Fibroblast of upper back skin (primary cell): ENCODE measurements at regions not wholly inside any gene's neighbourhood (a gene's known extent, or its start where the extent isn't known, plus 50 kb on each side); places are given as distances from the start of the nearest gene placed in this dataset.
A peak's percentile ranks its signal among the peaks of the same experiment; 100 is the strongest.

ENCODE experiments used
- DNase-seq: peaks from one replicate; pipeline ENCODE4 v3.0.0-alpha.2; 2013

DNA sequence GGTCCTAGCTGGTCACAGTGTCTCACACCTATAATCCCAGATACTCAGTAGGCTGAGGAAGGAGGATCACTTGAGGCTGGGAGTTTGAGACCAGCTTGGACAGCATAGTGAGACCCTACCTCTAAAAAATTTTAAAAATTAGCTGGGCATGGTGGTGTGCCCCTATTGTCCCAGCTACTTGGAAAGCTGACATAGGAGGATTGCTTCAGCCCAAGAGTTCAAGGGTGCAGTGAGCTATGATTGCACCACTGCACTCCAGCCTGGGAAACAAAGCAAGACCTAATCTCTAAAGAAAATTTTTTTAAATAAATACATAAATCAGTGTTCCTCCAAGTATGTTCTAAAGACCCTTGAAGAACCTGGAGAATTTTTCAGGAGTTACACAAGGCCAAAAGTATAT is 50.6 kb upstream of the GNAO1 start:
- DNase-seq: no peak

DNA sequence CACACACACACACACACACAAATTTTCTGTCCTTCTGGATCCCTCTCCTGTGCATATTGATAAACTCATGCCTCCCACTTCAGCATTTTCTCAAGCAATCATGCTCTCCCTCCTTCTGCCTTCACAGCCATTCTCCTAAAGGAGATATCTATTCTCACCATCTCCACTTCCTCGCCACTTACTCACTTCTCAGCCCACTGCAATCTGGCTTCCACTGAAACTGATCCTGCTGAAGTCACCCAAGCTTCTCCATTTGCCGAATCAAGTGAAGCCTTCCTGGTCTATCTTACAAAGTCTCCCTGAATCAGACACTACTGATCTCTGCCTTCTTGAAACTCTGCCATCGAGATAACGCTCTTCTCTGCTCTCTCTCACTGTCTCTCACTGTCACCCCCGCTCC is 54.0 kb upstream of the GNAO1 start:
- DNase-seq: no peak

DNA sequence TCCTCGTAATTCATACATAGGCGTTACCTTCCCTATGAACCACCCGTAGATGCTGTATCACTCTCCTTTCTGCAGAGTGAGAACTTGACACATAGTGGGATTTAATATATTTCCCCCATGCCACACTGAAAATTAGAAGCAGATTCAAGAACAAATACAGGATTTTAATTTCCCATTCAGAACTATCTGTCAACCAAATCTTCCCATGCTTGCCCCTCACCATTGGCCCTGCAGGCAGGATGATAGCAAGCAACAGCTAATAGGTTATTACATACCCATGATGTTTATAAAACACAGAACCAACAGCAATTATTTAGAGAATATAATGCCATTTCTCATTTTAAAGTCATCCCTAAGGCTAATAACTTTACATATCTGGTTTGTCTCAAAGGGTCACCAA is 55.0 kb upstream of the GNAO1 start:
- no peak for DNase-seq

DNA sequence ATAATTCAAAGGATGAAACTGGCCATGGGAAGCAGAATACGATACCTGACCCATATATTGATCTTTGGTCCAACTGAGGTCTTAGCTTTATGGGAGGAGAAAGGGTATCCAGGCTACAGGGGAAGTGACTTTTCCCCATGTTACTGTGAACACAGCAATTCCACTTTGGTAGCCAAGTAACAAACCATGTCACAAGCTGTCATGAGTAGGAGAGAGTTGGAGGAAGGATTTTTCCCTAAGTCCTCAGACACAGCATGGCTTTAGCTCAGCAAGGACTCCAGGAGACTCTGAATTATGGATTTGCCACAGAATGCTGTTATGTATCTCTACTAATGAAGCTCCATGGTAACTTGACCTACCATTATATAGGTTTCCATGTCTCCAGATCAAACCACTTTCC is 56.5 kb upstream of the GNAO1 start:
- DNase-seq: no peak

DNA sequence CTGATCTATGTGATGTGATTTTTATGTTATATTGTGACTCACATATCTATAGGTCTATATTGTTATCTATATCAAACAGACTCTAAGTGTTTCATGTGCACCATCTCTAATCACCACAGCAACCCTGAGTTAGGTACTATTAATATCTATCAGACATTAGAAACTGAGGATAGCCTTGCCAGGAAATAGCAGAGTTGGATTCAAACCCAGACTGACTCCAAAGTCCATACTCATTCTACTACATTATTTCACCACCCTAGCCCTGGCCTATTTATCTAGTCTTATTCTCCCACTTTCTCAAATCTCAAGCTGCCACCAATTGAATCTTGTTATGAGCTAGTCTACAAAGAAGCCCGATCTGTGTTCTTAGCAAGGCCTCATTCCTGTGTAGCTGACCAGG is 65.4 kb upstream of the GNAO1 start:
- DNase-seq: no peak

DNA sequence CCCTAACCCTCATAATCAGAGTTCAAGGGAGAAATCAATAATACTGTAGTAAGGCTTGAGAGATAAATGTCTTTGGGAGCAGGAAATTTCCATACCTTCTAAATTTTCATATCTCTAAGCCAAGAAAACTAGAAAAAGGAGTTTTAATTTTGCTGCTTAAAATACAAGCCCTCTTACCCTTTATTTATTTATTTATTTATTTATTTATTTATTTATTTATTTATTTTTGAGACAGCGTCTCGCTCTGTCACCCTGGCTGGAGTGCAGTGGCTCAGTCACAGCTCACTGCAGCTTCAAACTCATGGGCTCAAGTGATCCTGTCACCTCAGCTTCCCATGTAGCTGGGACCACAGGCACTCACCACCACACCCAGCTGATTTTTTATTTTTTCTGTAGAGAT is 69.0 kb upstream of the GNAO1 start:
- DNase-seq: no peak

DNA sequence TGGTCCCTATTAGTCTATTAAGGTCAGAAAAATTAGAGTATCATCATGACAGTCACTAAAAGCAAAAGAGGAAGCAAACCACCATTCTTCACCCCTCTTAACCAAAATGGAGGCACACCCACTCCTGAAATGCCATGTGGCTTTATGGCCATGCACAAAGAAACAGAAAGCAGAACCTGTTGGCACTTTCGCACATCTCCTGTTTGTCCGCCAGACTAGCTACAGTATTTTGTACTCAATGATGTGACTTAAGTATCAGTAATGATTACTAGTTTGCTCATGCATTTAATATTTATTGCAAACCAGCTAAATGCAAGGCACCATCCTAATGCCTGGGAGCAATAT is 70.2 kb upstream of the GNAO1 start:
- DNase-seq: no peak

DNA sequence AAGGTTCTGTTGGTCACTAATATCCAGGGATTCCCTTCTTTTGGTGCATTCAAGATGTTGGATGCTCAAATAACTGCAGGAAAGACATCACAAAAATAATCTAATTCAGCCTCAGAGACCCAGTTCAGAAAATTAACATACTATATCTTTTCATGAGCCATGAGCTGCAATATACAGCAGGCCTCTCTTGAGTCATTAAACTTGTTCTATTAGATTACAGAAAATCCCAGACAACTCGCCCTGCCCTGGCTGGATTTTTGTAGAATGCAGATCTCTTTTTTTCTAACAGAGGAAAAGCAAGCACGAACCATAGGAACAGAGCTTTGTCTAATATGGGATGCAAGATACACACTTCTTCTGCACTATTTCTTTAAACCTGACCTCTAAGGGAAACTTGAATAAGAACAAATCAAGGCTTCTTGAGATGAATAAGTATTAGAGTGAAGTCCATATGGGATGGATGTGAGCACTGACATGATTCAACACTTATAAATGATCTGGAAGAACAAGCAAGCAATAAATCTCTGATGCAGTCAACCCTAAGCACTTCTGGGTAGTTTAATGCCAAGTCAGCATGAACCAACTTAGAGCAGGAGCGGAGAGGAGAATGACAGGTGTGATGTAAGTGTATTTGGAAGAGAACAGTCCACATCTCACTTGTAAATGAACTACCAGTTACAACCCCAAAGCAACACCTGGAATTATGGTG is 70.7 kb upstream of the GNAO1 start:
- no peak for DNase-seq

DNA sequence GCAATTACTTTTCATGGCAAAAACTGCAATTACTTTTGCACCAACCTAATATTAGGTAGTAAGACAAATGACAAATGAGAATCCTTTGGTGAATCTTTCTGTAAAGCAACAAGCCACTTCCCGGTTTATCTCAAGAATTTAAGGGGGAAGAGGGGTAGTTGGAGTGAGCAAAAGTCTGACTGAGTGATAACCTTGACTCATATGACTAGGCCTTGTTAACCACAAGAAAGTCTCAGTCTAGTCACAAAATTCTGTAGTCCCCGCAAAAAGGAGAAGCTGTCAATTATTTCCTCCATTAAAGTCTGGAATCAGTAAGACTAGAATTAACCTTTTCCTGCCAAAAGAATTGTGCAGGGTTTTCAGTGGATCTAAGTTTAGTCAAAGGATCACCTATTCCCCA is 72.2 kb upstream of the GNAO1 start:
- no peak for DNase-seq

DNA sequence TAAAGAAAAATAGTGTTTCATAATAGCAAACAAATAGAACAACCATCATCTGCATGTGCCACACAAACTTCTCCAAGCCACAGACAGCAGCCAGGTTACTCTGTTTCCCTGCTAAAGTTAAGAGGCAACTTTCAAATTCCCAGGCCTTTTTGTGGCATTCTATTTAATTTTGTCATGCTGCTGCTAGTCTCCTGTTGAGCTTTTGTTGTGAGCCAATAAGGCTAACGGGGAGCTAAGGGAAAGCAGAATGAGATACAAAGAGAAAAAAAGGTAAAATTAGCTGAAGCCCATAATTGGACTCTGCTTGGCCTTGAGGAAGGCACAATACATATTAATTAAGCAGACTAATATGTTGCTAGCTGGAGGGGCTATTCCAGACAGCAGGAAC is 74.7 kb upstream of the GNAO1 start:
- DNase-seq: no peak

DNA sequence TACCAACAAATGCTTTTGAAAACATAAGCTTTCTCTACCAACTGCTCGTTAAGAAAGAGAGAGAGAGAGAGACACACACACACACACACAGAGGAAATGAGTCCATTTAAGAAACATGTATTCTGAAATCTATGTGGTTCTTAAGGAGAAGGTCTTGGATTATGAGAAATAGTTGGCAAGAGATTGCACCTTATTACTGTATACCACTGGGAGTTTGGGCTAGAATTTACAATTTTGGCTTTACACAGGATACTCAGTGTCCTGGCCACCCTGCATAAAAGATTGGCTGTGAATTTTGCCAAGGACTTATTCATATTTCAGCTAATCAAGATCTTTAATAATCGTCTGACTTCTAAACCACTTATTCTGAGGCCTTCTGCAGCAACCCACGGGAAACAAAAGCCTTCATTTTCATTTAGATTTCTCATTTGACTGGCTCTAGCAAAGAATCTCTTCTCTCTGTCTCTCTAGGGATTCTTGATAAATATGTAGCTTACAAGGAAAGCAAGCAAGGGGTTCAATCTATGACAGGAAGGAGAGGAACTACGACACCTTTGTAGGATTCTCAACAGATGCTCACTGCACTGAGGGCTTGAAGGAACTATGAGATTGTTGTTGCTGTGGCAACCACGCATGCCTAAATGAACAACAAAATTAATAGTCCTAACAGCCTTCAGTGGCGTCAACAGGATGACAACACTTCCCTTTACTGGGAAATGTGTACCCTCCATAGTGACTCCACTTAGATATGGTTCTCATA is 75.3 kb upstream of the GNAO1 start:
- peak; percentile 4 for DNase-seq

DNA sequence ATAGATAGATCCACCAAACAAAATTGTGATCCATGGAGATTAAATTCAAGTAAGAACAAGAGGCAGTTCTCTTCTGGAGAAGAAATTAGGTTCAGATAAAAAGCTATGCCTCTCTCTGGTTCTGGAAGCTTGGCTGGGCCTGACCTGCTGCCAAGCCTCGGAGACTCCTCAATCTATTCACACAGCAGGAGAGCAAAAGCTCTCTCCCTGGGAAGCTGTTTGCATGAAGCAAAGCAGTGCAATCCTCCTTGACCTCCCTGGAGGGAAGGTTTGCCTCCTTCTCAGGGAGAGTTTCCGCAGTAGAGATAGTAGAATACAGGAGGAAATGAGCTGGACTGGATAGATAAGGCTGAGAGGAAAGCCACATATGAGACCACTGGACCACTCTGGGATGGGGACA is 78.1 kb upstream of the GNAO1 start:
- no peak for DNase-seq

DNA sequence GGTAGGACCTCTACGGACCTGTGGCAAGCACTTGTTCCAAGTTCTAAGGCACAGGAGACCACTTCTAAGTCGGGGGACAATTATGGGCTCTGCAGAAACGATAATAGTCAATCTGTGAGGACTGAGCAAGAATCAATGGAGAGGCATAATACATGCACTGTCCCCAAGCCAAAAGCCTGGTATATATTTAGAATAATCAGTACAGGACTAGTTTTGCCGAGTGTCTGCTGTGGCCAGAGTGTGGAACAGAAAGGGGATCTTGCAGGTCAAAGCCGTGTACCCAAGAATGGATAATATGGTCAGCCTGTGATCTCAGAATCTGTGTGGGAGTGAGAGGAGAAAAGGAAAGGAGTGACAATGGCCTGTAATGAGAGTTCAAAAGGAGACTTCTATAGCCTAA is 80.2 kb upstream of the GNAO1 start:
- no peak for DNase-seq

DNA sequence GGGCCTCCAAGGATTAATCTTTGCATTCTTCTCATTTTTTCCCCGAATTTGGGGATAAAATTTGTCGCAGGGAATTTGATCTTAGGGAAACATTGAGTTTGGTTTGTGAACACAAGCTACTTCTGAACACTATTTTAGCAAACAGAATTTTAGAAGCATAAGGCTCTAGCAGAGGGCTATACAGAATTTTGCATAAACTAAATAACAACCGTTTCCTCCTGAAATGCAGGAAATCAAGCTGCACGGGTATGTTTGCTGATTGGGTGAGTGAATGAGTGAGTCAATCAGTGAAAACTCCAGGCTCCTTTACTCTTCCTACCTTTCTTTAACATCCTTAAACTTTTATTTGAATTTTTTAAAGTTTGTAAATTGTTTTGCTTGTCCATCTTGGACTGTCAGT is 81.3 kb upstream of the GNAO1 start:
- no peak for DNase-seq

DNA sequence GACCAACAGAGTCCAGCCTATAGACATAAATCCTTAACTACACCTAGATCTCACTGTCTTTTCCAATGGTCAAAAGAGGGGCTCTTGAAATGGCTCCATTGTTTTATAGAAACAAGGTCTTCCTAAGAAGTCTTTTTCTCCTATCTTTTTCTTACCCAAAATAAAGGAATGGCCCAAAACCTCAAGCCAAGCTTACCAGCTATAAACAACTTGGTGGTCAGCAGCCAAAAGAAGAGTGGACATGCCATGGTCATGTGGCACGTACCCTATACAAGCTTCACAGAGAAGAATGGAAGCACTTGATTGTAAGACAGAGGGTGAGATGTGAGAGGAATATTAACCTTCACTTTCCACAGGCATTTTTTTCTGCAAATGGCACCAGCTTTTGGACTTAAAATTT is 82.1 kb upstream of the GNAO1 start:
- no peak for DNase-seq

DNA sequence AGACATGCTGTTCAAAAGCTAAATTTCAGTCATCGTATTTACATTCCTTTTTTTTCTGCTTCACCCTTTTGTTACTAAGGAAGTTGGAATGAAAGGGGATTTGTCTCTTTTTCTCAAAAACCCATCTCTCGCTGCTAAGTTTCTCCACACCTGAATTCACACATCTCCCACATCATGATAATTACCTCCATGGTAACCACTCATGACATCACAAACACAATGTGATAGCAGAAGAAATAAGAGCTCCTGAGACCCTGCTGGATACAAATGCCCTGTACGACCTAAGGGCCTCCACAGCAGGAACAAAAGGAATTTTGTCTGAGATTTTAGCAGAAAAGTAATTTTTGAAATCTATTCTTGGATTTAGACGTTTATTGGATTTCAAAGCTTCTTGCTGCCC is 82.6 kb upstream of the GNAO1 start:
- no peak for DNase-seq

DNA sequence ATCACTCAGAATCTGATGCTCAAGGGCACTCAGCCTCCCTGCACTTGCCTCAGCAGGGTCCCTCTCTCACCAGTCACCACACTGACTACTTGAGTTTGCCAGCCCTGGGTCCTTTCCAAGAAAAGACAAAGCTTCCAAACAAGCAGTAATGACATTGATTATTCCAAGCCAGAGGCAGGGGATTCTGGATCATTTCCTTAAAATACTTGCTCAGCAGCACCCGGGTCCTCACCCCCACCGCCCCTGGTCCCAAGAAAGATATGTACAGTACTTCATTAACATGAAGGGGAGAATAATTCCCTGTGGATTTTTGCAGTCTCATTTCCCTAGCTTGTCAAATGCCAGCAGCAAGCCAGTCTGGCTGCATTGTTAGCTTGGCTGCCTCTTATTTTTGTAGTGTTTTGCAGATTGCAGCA is 83.2 kb upstream of the GNAO1 start:
- DNase-seq: no peak

DNA sequence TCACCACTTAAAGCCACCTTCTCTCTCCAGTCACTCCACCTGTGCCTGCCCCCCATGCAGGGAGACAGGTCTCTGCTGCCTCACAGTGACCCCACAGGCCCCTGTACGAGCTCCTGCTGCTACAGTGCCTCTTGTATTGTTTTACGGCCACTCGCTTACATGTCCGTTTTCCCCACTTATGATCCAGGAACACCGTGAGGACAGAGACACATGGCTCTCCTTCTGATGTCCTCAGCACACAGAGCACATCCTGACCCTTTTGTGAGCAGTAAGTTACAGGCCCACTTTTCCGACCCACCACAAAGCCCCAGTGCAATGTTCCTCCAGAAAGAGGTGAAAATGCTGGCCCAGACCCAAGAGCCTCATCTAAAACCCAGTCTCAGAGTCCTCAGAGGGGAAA is 84.8 kb upstream of the GNAO1 start:
- no peak for DNase-seq

DNA sequence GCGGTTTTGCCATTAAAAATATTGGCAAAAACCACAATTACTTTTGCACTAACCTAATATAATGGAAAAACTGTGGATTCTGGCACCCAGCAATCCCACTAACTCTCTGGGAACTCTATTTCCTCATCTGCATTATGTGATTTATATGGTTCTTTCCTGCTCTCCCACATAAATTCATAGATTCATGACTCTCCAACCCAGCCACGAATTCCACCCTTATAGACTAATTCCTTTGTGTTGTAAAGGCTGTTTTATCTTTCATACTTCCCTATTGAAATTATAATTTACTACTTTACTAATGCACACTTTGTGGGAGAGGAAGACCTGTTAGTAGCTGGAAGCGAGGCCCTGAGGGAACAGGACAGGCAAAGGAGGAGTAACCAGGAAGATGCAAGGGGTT is 88.4 kb upstream of the GNAO1 start:
- DNase-seq: no peak

DNA sequence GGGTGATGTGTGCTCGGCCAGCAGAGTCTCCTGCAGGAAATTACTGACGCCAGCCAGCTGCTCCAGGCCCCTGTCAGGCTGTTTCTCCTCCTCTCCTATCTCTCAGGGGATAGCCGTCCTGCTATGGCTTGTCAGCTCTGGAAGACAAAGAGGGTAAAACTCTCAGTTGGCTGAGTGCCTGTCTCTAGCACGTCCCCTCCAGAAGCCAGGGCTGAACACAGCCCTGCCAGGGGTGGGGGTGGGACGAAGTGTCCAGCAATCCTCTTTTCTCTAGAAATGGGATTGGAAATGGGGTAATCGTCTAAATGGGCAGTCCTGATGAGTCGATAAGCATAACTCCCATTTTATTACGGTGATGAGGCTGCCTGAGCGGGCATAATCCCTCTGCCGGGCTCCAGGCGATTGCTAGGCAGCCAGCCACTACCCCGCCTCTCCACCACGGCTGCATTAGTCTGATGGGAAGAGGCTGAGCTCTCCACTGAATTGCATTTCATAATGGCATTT is 89.1 kb upstream of the GNAO1 start:
- no peak for DNase-seq

DNA sequence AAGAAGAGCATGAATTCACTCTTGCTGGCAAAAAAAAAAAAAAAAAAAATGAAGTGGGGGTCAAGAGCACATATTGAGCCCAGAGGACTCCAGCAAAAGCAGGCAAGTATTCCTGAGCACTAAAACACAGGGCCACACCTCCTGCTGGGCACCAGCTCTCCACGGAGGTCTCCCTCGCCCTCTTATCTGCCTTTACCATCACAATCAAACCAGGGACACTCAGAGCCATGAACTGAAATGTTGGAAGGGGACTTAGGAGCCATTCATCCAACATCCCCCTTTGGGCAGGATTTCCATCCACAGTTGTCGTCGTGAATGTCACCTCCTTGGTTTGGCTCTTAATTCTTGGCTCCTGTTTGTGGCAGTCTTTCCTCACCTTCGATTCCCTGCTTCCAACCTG is 89.8 kb upstream of the GNAO1 start:
- no peak for DNase-seq

DNA sequence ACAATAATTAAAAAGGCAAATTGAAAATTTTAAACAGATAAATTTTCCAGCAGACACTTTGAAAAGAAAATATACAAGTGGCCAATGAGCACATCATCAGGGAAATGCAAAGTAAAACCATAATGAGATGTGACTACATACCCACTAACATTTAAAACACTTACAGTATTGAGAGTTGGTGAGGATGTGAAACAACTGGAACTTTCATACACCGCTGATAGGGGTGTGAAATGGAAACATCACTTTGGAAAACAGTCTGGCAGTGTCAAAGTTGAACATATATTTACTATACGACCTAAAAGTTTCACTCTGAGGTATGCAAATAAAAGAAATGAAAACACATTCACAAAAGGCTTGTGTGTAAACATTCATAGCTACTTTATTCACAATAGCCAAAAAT is 94.0 kb upstream of the GNAO1 start:
- no peak for DNase-seq

DNA sequence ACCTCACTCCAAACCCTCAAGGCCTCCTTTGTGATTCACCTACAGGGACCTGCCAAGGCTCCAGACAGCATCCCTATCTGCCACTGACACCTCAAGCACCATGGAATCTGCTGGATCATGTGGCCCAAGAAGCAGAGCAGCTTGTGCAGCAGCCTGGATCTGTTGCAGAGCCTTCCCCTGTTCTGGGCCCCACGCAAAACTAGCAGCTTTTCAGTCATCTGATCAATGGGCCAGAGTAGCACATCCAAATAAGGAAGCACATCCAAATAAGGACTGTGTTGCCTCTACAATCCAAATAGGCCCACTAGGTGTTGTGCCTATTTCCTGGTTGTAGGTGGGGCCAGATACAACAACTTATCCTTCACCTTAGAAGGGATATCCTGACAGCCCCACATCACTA is 97.1 kb upstream of the GNAO1 start:
- DNase-seq: no peak

DNA sequence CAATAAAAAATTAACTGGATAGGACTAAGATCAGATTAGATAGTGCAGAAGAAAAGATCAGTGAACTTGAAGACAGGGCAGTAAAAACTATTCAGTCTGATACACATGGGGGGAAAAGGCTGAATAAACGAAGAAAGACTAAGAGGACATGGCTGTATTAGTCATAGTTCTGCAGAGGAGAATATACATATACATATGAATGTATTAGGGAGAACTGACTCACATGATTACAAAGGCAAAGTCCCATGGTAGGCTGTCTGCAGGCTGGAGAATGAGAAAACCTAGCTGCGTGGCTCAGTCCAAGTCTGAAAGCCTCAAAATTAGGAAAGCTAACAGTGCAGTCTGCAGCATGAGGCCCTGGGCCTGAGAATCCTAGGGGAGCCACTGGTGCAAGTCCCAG is 98.2 kb upstream of the GNAO1 start:
- DNase-seq: no peak

DNA sequence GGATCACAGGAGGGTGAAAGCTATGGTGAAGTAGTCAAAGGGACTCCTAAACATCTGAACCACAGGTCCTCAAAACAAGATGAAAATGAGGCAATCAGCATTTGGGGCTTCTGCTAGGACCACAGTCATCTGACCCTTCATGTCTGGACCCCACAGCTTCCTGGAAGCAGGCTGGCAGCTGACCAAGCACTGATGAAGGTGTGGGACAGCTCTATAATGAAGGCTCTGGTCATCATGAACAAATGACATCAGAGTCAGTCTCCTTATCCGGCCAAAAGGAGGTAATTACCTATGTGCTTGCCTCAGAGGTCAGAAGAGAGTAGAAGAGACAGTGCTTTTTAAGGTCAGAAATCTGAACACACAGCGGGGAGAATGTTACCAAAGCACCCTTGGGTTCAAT is 101.2 kb upstream of the GNAO1 start:
- no peak for DNase-seq
